ENCODE measurements at regions not wholly inside any gene's neighbourhood (a gene's known extent, or its start where the extent isn't known, plus 50 kb on each side); places are given as distances from the start of the nearest gene placed in this dataset.

DNA sequence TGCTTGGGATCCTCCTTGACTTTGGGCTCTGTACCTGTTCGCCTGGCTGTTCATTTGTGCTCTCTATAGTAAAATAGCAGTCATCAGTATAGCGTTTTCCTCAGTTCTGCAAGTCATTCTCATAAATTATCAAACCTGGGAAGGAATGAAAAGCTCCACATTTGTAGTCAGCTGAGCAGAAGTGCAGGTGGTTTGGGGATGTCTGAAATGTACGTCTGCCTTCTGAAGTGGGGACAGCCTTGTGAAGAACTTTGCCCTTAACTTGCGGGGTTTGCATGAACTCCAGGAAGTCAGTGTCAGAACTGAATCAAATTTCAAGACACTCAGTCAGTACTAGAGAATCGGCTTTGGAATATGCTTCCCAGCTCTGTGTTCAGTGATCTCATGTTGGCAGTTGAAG lies 358.3 kb upstream of the PRKCQ start:
- peaks cover 3% of the 10 kb centered on the region for H3K36me3 Mint-ChIP-seq (ENCODE audit: low read depth, unreplicated experiment)
- TF ChIP-seq, protein P1, sequence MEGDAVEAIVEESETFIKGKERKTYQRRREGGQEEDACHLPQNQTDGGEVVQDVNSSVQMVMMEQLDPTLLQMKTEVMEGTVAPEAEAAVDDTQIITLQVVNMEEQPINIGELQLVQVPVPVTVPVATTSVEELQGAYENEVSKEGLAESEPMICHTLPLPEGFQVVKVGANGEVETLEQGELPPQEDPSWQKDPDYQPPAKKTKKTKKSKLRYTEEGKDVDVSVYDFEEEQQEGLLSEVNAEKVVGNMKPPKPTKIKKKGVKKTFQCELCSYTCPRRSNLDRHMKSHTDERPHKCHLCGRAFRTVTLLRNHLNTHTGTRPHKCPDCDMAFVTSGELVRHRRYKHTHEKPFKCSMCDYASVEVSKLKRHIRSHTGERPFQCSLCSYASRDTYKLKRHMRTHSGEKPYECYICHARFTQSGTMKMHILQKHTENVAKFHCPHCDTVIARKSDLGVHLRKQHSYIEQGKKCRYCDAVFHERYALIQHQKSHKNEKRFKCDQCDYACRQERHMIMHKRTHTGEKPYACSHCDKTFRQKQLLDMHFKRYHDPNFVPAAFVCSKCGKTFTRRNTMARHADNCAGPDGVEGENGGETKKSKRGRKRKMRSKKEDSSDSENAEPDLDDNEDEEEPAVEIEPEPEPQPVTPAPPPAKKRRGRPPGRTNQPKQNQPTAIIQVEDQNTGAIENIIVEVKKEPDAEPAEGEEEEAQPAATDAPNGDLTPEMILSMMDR (IDR thresholded peaks at IDR 0.05; ENCODE audit: unreplicated experiment), result no peak
- no peak for DNase-seq (ENCODE audit: low spot score)
- H3K4me1 Mint-ChIP-seq (ENCODE audit: unreplicated experiment), result no peaks in the 10 kb centered on the region
- H3K27me3 Mint-ChIP-seq (ENCODE audit: unreplicated experiment), result peaks cover 4% of the 10 kb centered on the region
- H3K9me3 Mint-ChIP-seq (ENCODE audit: unreplicated experiment), result no peaks in the 10 kb centered on the region
- no peak overlapping the region for H3K27ac Mint-ChIP-seq (ENCODE audit: unreplicated experiment)
- H3K4me3 Mint-ChIP-seq (ENCODE audit: unreplicated experiment), result no peak overlapping the region

DNA sequence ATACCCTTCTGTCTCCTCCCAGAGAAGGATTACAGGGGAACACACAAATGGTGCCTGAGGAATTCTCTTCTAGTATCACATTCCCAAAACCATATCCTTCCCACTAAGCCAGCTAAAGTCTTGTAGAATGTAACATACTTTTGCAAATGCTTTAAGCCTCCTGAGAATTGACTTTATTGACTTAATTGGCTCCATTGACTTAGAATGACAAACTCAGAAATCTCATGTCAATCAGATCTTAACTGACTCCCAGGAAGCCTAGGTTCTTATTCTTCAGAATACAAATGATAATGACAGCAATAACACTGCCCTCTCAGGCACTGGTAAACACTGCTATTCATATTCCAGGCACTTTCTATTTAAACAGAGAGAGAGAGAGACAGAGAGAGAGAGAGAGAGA lies 356.9 kb upstream of the PRKCQ start:
- Mint-ChIP-seq H3K9me3 (ENCODE audit: unreplicated experiment) (no peaks in the 10 kb centered on the region), H3K27ac (ENCODE audit: unreplicated experiment) (no peak overlapping the region), H3K4me3 (ENCODE audit: unreplicated experiment) (no peak overlapping the region), H3K36me3 (ENCODE audit: low read depth, unreplicated experiment) (peaks cover 3% of the 10 kb centered on the region), H3K27me3 (ENCODE audit: unreplicated experiment) (peaks cover 4% of the 10 kb centered on the region), H3K4me1 (ENCODE audit: unreplicated experiment) (no peaks in the 10 kb centered on the region)
- TF ChIP-seq, protein P1 (IDR thresholded peaks at IDR 0.05; ENCODE audit: unreplicated experiment), result no peak
- no peak for DNase-seq (ENCODE audit: low spot score)

DNA sequence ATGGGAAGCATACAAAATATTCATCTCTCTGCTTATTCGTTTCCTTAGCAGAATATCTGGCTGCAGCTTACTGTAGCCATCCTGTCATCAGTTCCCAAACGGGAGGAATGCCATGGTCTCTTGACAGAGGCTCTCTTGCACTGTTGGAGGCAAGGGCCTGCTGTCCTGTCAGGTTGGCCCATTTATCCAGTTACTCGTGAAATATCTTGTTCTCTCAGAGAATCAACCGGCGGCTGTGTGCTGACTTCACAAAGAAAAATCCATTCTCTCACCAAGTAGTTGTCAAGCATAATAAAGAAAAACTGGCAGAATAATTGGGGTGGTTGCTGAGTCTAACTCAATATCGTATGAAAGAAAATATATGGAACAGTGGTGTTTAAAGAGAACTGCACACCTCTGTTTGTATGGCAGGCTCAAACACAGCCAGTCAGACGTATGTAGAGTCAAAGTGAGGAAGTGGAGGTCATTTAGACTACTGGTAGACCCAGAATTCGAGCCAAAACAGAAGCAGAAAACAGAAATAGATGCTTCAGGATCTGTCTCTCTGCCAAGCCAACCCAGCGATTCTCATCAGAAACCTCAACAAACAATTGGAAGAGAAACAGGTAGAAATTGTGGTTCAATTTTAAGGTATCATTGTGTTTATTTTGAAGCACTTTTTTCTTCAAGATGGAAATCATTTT lies 349.2 kb upstream of the PRKCQ start:
- H3K36me3 Mint-ChIP-seq (ENCODE audit: low read depth, unreplicated experiment), result no peaks in the 10 kb centered on the region

DNA sequence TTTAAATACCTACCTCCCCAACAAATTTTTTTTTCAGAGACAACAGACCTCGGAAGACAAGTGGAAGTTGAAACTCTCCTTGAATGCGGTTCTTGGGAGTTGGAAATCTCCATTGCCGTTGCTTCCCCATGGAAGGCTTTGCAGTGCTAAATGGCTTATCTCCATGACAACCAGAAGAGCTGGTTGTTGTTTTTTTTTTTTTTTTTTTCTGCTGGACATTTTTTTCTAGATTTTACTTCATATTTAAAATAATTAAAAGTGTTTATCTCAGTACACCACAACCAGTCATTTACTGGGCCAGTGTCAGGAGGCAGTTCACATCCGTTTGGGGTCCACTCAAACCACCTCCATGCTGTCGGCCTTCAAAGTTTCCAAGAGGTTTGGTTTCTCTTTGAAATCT lies 348.5 kb upstream of the PRKCQ start:
- Mint-ChIP-seq H3K27ac (ENCODE audit: unreplicated experiment) (peak overlapping the region; percentile 85), H3K36me3 (ENCODE audit: low read depth, unreplicated experiment) (no peaks in the 10 kb centered on the region), H3K27me3 (ENCODE audit: unreplicated experiment) (no peaks in the 10 kb centered on the region), H3K4me3 (ENCODE audit: unreplicated experiment) (no peak overlapping the region), H3K9me3 (ENCODE audit: unreplicated experiment) (no peaks in the 10 kb centered on the region), H3K4me1 (ENCODE audit: unreplicated experiment) (peaks cover 9% of the 10 kb centered on the region)
- no peak for DNase-seq (ENCODE audit: low spot score)
- TF ChIP-seq, protein P1 (IDR thresholded peaks at IDR 0.05; ENCODE audit: unreplicated experiment), result no peak

More for the DNA sequence above, 349.2 kb upstream of the PRKCQ start:
- DNase-seq (ENCODE audit: low spot score), result no peak
- no peaks in the 10 kb centered on the region for H3K9me3 Mint-ChIP-seq (ENCODE audit: unreplicated experiment)
- no peak overlapping the region for H3K4me3 Mint-ChIP-seq (ENCODE audit: unreplicated experiment)
- H3K27me3 Mint-ChIP-seq (ENCODE audit: unreplicated experiment), result no peaks in the 10 kb centered on the region
- TF ChIP-seq, protein P1 (IDR thresholded peaks at IDR 0.05; ENCODE audit: unreplicated experiment), result no peak
- peaks cover 9% of the 10 kb centered on the region for H3K4me1 Mint-ChIP-seq (ENCODE audit: unreplicated experiment)
- peak overlapping the region; percentile 43 for H3K27ac Mint-ChIP-seq (ENCODE audit: unreplicated experiment)

DNA sequence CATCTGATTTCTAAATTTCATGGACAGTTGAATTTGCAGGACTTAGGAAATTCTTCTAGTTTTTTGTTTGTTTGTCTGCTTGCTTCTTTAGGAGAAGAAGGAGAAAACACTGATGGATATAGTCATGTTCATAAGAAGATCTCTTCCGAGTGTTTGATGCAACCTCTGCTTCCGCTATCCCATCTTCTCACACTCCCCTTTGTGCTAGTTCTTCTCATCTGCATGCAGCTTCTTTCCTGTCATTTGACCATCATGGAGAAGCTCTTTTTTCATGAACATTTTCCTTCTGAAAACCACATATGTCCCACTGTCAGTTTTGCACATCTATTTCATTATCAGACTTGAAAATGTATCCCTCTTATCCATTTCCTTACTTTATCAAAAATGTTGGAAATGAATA lies 346.9 kb upstream of the PRKCQ start:
- H3K4me1 Mint-ChIP-seq (ENCODE audit: unreplicated experiment), result peaks cover 9% of the 10 kb centered on the region
- TF ChIP-seq, protein P1 (IDR thresholded peaks at IDR 0.05; ENCODE audit: unreplicated experiment), result no peak
- H3K27me3 Mint-ChIP-seq (ENCODE audit: unreplicated experiment), result peaks cover 1% of the 10 kb centered on the region
- no peaks in the 10 kb centered on the region for H3K36me3 Mint-ChIP-seq (ENCODE audit: low read depth, unreplicated experiment)
- no peak overlapping the region for H3K4me3 Mint-ChIP-seq (ENCODE audit: unreplicated experiment)
- H3K9me3 Mint-ChIP-seq (ENCODE audit: unreplicated experiment), result no peaks in the 10 kb centered on the region
- H3K27ac Mint-ChIP-seq (ENCODE audit: unreplicated experiment), result no peak overlapping the region
- no peak for DNase-seq (ENCODE audit: low spot score)
